ENCODE measurements at regions not wholly inside any gene's neighbourhood (a gene's known extent, or its start where the extent isn't known, plus 50 kb on each side); places are given as distances from the start of the nearest gene placed in this dataset.

DNA sequence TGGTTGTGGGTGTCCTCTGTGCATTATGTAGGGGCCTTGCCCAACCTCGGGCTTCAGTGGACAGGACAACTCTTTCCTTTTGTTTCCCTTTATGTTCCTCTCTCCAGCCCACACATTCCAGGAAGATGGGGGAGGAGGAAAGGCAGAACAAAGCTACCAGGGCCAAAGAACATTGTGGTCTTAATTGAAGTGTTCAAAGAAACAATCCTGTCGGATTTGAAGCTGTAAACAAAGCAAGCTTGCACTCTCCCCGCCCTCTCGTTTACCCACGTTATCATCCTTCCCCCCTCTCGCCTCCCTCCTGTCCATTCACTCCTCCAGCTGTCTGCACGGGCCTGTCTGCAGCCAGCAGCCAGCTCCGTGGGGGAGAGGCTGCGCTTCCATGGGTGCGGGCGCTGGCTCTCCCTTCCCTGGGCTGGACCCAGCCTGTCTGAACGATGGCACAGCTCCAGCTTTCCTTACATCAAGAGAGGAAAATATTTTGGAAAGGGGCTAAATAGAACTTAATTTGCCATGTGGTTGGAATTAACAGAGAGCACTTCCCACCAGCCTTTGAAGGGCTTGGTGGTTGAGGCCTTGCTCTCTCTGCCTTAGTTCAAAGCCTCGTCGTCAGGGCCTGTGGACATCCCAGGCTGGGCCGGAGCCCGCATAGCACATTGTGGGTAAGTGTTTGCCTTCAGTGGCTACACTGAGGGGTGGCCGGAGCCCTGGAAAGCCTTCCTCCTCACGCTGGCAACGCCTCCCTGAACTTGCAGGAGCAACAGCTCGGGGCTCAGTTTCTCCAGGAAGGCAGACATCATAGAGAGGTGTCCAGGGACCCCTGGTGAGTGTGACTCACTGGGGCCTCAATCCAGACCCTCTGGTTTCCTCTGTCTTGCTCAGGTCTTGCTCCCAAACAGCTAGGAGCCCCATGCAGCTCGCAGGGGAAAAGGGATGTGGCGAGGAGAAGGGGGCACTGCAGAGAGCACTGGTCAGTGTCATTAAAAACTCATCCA, 60.6 kb upstream of the HS6ST1 start:
- ChIA-PET POLR2A (ENCODE audit: low non-redundant PET) (no interaction called here), CTCF (no interaction called here)
- intact Hi-C loops (cut with micrococcal nuclease; ENCODE audit: unreplicated experiment): no loop called here
- no peak overlapping the region for H3K4me3 ChIP-seq (ENCODE audit: low read depth, low read length, poor library complexity, severe bottlenecking)
- no TSS peak for BruUV-seq (replicated peaks)
- H3K27ac ChIP-seq (ENCODE audit: low read depth, low read length, poor library complexity, severe bottlenecking): no peak overlapping the region
- H3K4me1 ChIP-seq (ENCODE audit: insufficient read depth, low read length, poor library complexity, severe bottlenecking): peaks cover 13% of the 10 kb centered on the region
- TF ChIP-seq EZH2 (IDR thresholded peaks at IDR 0.05; ENCODE audit: borderline replicate concordance, low read depth, low read length, poor library complexity, severe bottlenecking): no peak
- TF ChIP-seq, protein P1, sequence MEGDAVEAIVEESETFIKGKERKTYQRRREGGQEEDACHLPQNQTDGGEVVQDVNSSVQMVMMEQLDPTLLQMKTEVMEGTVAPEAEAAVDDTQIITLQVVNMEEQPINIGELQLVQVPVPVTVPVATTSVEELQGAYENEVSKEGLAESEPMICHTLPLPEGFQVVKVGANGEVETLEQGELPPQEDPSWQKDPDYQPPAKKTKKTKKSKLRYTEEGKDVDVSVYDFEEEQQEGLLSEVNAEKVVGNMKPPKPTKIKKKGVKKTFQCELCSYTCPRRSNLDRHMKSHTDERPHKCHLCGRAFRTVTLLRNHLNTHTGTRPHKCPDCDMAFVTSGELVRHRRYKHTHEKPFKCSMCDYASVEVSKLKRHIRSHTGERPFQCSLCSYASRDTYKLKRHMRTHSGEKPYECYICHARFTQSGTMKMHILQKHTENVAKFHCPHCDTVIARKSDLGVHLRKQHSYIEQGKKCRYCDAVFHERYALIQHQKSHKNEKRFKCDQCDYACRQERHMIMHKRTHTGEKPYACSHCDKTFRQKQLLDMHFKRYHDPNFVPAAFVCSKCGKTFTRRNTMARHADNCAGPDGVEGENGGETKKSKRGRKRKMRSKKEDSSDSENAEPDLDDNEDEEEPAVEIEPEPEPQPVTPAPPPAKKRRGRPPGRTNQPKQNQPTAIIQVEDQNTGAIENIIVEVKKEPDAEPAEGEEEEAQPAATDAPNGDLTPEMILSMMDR (conservative IDR thresholded peaks at IDR 0.05; ENCODE audit: low read depth, low read length): no peak
- DNase-seq (ENCODE audit: low spot score): no peak
- no peaks in the 10 kb centered on the region for H3K9me3 ChIP-seq (ENCODE audit: low read depth, low read length, poor library complexity, severe bottlenecking)
- no peaks in the 10 kb centered on the region for H3K36me3 ChIP-seq (ENCODE audit: insufficient read depth, low read length, poor library complexity, severe bottlenecking)
- H3K27me3 ChIP-seq (replicated peaks; ENCODE audit: insufficient read depth, low read depth, low read length, poor library complexity): no peaks in the 10 kb centered on the region

GRCh38 chr2:128380061-128380889, 61.6 kb upstream of the HS6ST1 start:
- Histone ChIP-seq H3K27me3 (replicated peaks; ENCODE audit: insufficient read depth, low read depth, low read length, poor library complexity) (no peaks in the 10 kb centered on the region), H3K4me3 (ENCODE audit: low read depth, low read length, poor library complexity, severe bottlenecking) (no peak overlapping the region), H3K9me3 (ENCODE audit: low read depth, low read length, poor library complexity, severe bottlenecking) (no peaks in the 10 kb centered on the region), H3K27ac (ENCODE audit: low read depth, low read length, poor library complexity, severe bottlenecking) (no peak overlapping the region), H3K36me3 (ENCODE audit: insufficient read depth, low read length, poor library complexity, severe bottlenecking) (no peaks in the 10 kb centered on the region), H3K4me1 (ENCODE audit: insufficient read depth, low read length, poor library complexity, severe bottlenecking) (peaks cover 13% of the 10 kb centered on the region)
- intact Hi-C loops (cut with micrococcal nuclease; ENCODE audit: unreplicated experiment): no loop called here
- ChIA-PET POLR2A (ENCODE audit: low non-redundant PET) (no interaction called here), CTCF (no interaction called here)
- no peak for DNase-seq (ENCODE audit: low spot score)
- BruUV-seq (replicated peaks): no TSS peak
- TF ChIP-seq EZH2 (IDR thresholded peaks at IDR 0.05; ENCODE audit: borderline replicate concordance, low read depth, low read length, poor library complexity, severe bottlenecking): no peak
- TF ChIP-seq, protein P1 (conservative IDR thresholded peaks at IDR 0.05; ENCODE audit: low read depth, low read length): no peak

- no peaks in the 10 kb centered on the region for H3K27me3 ChIP-seq (replicated peaks; ENCODE audit: insufficient read depth, low read depth, low read length, poor library complexity)
- no peaks in the 10 kb centered on the region for H3K9me3 ChIP-seq (ENCODE audit: low read depth, low read length, poor library complexity, severe bottlenecking)
- POLR2A ChIA-PET (ENCODE audit: low non-redundant PET): no interaction called here
- no peak for DNase-seq (ENCODE audit: low spot score)
- no peak overlapping the region for H3K27ac ChIP-seq (ENCODE audit: low read depth, low read length, poor library complexity, severe bottlenecking)
- no peaks in the 10 kb centered on the region for H3K36me3 ChIP-seq (ENCODE audit: insufficient read depth, low read length, poor library complexity, severe bottlenecking)
- no TSS peak for BruUV-seq (replicated peaks)
- CTCF ChIA-PET: no interaction called here
- peaks cover 13% of the 10 kb centered on the region for H3K4me1 ChIP-seq (ENCODE audit: insufficient read depth, low read length, poor library complexity, severe bottlenecking)
- intact Hi-C loops (cut with micrococcal nuclease; ENCODE audit: unreplicated experiment): no loop called here
- no peak overlapping the region for H3K4me3 ChIP-seq (ENCODE audit: low read depth, low read length, poor library complexity, severe bottlenecking)
- TF ChIP-seq, protein P1 (conservative IDR thresholded peaks at IDR 0.05; ENCODE audit: low read depth, low read length): no peak
- no peak for TF ChIP-seq EZH2 (IDR thresholded peaks at IDR 0.05; ENCODE audit: borderline replicate concordance, low read depth, low read length, poor library complexity, severe bottlenecking)
These were observed 62.6 kb upstream of the HS6ST1 start for GRCh38 chr2:128380961-128381938.

Measured in A673 (cell line).